GM23338 (cell line): ENCODE measurements at regions not wholly inside any gene's neighbourhood (a gene's known extent, or its start where the extent isn't known, plus 50 kb on each side); places are given as distances from the start of the nearest gene placed in this dataset.

ENCODE experiments used
- CREB1 ChIP-seq: fragments of 250-450 bp; sonication (Bioruptor Pico); IDR thresholded peaks from 2 replicates; pipeline ENCODE4 v1.5.0; 2020; ENCODE audit warnings: low read depth, mild to moderate bottlenecking, moderate library complexity
- EZH2 ChIP-seq: fragments of 200-600 bp; sonication (generic); IDR thresholded peaks from one replicate; pipeline ENCODE4 v1.8.0; 2017; ENCODE audit warnings: antibody characterized with exemption, mild to moderate bottlenecking, low read depth; ENCODE audit not compliant: unreplicated experiment
- EZH2phosphoT487 ChIP-seq: fragments of 200-600 bp; sonication (generic); IDR thresholded peaks from one replicate; pipeline ENCODE4 v1.8.1; 2018; ENCODE audit warnings: antibody characterized with exemption; ENCODE audit not compliant: unreplicated experiment
- NANOG ChIP-seq: IDR thresholded peaks from 2 replicates; pipeline ENCODE4 v1.6.1; 2016; ENCODE audit warnings: antibody characterized with exemption, borderline replicate concordance
- POLR2AphosphoS5 ChIP-seq: IDR thresholded peaks from 2 replicates; pipeline ENCODE4 v1.6.1; 2016; ENCODE audit warnings: antibody characterized with exemption, low read depth
- STAT1 ChIP-seq: IDR thresholded peaks from one replicate; pipeline ENCODE4 v1.6.1; 2016; ENCODE audit warnings: antibody characterized with exemption; ENCODE audit not compliant: unreplicated experiment
- ZNF114 ChIP-seq: fragments of 250-450 bp; sonication (Bioruptor Pico); IDR thresholded peaks from 2 replicates; pipeline ENCODE4 v1.5.0; 2020; ENCODE audit warnings: mild to moderate bottlenecking, moderate library complexity
- TF ChIP-seq, protein P1 (sequence below), 2 experiments: fragments of 200-600 bp in 1 of 2; sonication (generic) in 1 of 2; conservative IDR thresholded peaks; 2 replicates each; pipeline versions ENCODE4 v1.5.1 to v1.6.1; 2016 to 2017; ENCODE audit warnings: antibody characterized with exemption in 2 of 2, low read depth in 2 of 2, mild to moderate bottlenecking in 2 of 2, moderate library complexity in 1 of 2
- TF ChIP-seq, protein P2 (sequence below): IDR thresholded peaks from one replicate; pipeline ENCODE4 v1.6.1; 2018; ENCODE audit warnings: antibody characterized with exemption; ENCODE audit not compliant: unreplicated experiment
- TF ChIP-seq, protein P3 (sequence below): IDR thresholded peaks from 2 replicates; pipeline ENCODE4 v1.6.1; 2016; ENCODE audit warnings: antibody characterized with exemption

DNA sequence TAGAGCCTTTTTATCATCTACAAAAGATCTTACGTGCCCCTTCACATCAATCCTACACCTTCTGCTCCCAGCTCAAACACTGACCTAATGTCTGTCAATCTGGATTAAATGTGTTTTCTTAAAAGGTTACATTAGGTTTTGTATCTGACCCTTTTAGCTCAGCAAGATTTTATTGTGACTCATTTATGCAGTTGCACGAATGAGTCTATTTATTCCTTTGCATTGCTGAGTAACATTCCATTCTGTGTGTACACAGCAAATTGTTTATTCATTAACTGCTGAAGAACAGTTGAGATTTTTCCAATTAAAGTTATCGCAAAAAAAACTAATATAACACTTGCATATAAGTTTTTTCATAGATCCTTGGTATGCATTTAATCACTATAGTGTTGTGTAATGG, 253.9 kb upstream of the GPC6 start:
- TF ChIP-seq, protein P1, sequence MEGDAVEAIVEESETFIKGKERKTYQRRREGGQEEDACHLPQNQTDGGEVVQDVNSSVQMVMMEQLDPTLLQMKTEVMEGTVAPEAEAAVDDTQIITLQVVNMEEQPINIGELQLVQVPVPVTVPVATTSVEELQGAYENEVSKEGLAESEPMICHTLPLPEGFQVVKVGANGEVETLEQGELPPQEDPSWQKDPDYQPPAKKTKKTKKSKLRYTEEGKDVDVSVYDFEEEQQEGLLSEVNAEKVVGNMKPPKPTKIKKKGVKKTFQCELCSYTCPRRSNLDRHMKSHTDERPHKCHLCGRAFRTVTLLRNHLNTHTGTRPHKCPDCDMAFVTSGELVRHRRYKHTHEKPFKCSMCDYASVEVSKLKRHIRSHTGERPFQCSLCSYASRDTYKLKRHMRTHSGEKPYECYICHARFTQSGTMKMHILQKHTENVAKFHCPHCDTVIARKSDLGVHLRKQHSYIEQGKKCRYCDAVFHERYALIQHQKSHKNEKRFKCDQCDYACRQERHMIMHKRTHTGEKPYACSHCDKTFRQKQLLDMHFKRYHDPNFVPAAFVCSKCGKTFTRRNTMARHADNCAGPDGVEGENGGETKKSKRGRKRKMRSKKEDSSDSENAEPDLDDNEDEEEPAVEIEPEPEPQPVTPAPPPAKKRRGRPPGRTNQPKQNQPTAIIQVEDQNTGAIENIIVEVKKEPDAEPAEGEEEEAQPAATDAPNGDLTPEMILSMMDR (conservative IDR thresholded peaks at IDR 0.05; ENCODE audit: low read depth in 2 of 2) = no peak
- TF ChIP-seq EZH2 (no peak), POLR2AphosphoS5 (no peak), EZH2phosphoT487 (no peak), CREB1 (CRISPR knock-in tag) (no peak), ZNF114 (CRISPR knock-in tag) (no peak), NANOG (no peak), STAT1 (no peak)
- TF ChIP-seq, protein P2, sequence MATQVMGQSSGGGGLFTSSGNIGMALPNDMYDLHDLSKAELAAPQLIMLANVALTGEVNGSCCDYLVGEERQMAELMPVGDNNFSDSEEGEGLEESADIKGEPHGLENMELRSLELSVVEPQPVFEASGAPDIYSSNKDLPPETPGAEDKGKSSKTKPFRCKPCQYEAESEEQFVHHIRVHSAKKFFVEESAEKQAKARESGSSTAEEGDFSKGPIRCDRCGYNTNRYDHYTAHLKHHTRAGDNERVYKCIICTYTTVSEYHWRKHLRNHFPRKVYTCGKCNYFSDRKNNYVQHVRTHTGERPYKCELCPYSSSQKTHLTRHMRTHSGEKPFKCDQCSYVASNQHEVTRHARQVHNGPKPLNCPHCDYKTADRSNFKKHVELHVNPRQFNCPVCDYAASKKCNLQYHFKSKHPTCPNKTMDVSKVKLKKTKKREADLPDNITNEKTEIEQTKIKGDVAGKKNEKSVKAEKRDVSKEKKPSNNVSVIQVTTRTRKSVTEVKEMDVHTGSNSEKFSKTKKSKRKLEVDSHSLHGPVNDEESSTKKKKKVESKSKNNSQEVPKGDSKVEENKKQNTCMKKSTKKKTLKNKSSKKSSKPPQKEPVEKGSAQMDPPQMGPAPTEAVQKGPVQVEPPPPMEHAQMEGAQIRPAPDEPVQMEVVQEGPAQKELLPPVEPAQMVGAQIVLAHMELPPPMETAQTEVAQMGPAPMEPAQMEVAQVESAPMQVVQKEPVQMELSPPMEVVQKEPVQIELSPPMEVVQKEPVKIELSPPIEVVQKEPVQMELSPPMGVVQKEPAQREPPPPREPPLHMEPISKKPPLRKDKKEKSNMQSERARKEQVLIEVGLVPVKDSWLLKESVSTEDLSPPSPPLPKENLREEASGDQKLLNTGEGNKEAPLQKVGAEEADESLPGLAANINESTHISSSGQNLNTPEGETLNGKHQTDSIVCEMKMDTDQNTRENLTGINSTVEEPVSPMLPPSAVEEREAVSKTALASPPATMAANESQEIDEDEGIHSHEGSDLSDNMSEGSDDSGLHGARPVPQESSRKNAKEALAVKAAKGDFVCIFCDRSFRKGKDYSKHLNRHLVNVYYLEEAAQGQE = no peak
- TF ChIP-seq, protein P3, sequence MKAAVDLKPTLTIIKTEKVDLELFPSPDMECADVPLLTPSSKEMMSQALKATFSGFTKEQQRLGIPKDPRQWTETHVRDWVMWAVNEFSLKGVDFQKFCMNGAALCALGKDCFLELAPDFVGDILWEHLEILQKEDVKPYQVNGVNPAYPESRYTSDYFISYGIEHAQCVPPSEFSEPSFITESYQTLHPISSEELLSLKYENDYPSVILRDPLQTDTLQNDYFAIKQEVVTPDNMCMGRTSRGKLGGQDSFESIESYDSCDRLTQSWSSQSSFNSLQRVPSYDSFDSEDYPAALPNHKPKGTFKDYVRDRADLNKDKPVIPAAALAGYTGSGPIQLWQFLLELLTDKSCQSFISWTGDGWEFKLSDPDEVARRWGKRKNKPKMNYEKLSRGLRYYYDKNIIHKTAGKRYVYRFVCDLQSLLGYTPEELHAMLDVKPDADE = no peak
